ENCODE measurements at regions not wholly inside any gene's neighbourhood (a gene's known extent, or its start where the extent isn't known, plus 50 kb on each side); places are given as distances from the start of the nearest gene placed in this dataset.

GRCh38 chr1:76759171-76759860 lies 108.0 kb upstream of the ST6GALNAC5 start:
- Mint-ChIP-seq H3K9me3 (no peaks in the 10 kb centered on the region), H3K36me3 (ENCODE audit: low read depth) (no peaks in the 10 kb centered on the region), H3K27ac (no peak overlapping the region), H3K4me3 (no peak overlapping the region), H3K4me1 (no peaks in the 10 kb centered on the region), H3K27me3 (ENCODE audit: low read depth) (no peaks in the 10 kb centered on the region)
- TF ChIP-seq CTCF (IDR thresholded peaks at IDR 0.05; ENCODE audit: unreplicated experiment in 3 of 3) = no peak

DNA sequence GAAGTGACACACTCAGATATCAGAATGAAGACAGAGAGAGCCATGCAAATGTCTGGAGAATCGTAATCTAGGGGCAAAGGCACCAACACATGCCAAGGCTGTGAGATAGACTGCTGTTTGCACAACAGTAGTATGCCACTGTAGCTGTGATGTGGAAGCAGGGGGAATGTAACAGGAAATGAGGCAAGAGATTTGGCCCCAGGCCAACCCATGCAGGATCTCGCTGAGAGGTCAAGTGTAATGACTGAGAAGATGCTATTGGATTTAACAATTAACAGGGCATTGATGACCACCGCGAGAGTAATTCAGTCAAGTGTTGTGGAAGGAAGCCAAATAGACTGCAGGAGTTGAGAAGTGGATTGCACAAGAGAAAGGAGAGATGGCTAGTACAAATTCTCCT lies 107.3 kb upstream of the ST6GALNAC5 start:
- Mint-ChIP-seq H3K27me3 (ENCODE audit: low read depth) (no peaks in the 10 kb centered on the region), H3K4me3 (no peak overlapping the region), H3K9me3 (no peaks in the 10 kb centered on the region), H3K36me3 (ENCODE audit: low read depth) (no peaks in the 10 kb centered on the region), H3K27ac (no peak overlapping the region), H3K4me1 (no peaks in the 10 kb centered on the region)
- TF ChIP-seq CTCF (IDR thresholded peaks at IDR 0.05; ENCODE audit: unreplicated experiment in 3 of 3) = no peak

DNA sequence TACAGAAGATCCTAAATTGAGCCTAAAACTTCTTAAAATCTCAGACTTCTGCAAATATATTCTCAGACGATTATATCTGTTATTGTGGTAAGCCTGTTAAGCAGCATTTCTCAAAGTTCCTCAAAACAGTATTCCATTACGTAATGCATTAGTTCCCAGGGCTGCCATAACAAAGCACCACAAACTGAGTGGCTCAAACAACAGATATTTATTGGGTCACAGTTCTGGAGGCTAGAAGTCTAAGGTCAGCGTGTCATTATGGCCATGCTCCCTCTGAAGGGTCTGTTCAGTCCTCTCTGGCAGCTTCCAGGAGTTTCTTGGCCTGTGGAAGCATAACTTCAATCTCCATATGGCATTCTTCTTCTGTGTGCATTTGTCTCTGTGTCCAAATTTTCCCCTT lies 103.5 kb upstream of the ST6GALNAC5 start:
- Mint-ChIP-seq H3K27me3 (ENCODE audit: low read depth) (no peaks in the 10 kb centered on the region), H3K4me1 (no peaks in the 10 kb centered on the region), H3K9me3 (no peaks in the 10 kb centered on the region), H3K27ac (no peak overlapping the region), H3K36me3 (ENCODE audit: low read depth) (no peaks in the 10 kb centered on the region), H3K4me3 (no peak overlapping the region)
- TF ChIP-seq CTCF (IDR thresholded peaks at IDR 0.05; ENCODE audit: unreplicated experiment in 3 of 3) = no peak

DNA sequence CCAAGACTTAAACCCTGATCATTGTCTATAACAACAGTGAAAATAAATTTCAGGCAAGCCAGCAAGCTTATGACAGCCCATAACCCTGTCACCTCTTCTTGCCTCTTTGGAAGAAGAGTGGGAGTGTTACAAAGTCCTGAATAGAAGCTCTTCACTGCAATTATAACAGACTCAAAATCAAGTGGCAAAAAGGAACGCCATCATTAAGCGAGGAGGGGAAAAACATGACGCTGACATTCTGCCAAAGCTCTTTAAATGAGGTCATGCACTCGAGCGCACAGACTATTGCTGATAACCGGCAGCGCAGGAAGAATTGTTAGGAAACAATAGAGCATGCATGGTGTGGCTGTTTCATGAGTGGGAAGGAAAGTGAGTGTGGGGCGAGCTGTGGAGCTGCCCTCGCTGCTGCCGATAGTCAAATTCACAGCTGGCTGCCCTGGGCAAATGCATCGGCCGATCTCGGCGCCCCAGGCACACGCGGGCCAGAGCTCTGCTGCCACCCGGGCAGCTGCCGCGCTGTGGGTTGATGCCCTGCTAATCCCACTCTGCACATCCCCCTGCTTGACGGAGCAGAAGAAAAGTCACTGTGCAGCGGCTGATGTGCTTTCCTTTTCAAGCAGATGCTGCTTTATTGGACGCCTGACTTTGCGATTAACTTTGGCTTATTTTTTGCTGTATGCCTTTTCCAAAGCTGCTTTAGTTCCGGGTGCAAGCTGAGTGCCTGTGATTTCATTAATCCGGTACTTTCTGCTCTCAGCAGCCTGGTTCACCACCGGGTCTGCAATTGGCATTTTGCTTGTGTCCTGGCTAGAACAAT lies 102.4 kb upstream of the ST6GALNAC5 start:
- Mint-ChIP-seq H3K27ac (no peak overlapping the region), H3K36me3 (ENCODE audit: low read depth) (no peaks in the 10 kb centered on the region), H3K4me1 (peaks cover 2% of the 10 kb centered on the region), H3K27me3 (ENCODE audit: low read depth) (no peaks in the 10 kb centered on the region), H3K4me3 (no peak overlapping the region), H3K9me3 (no peaks in the 10 kb centered on the region)
- no peak for TF ChIP-seq CTCF (IDR thresholded peaks at IDR 0.05; ENCODE audit: unreplicated experiment in 3 of 3)

GRCh38 chr1:76766381-76766780 lies 100.9 kb upstream of the ST6GALNAC5 start:
- Mint-ChIP-seq H3K4me3 (no peak overlapping the region), H3K27me3 (ENCODE audit: low read depth) (no peaks in the 10 kb centered on the region), H3K4me1 (peaks cover 17% of the 10 kb centered on the region), H3K36me3 (ENCODE audit: low read depth) (no peaks in the 10 kb centered on the region), H3K9me3 (no peaks in the 10 kb centered on the region), H3K27ac (no peak overlapping the region)
- TF ChIP-seq CTCF (IDR thresholded peaks at IDR 0.05; ENCODE audit: unreplicated experiment in 3 of 3) = no peak

Data from nephron (organoid).